Lower lobe of right lung (tissue), 2 donors: ENCODE measurements at regions not wholly inside any gene's neighbourhood (a gene's known extent, or its start where the extent isn't known, plus 50 kb on each side); places are given as distances from the start of the nearest gene placed in this dataset.
"Not testable (repeated sequence)": the region's sequence is repeated elsewhere in the genome, so short reads cannot be mapped to it uniquely, and the experiment has no call there.

Experiments used
- ATAC-seq, 2 donors: fragments of 200-7000 bp; cut with Tn5 transposase; one replicate each; pipeline ENCODE4 v1.9.1; 2020 to 2022; ENCODE audit warnings: mild to moderate bottlenecking in 2 of 2, moderate library complexity in 2 of 2
- DNase-seq: peaks from one replicate; pipeline ENCODE4 v3.0.0-alpha.2; 2020
- H3K27ac ChIP-seq: fragments of 200-600 bp; one replicate; pipeline ENCODE4 v1.8.0; 2022
- H3K27me3 ChIP-seq: fragments of 200-600 bp; one replicate; pipeline ENCODE4 v1.8.0; 2022; ENCODE audit warnings: low read depth
- H3K36me3 ChIP-seq: fragments of 200-600 bp; one replicate; pipeline ENCODE4 v1.8.0; 2022; ENCODE audit warnings: mild to moderate bottlenecking
- H3K4me1 ChIP-seq: fragments of 200-600 bp; one replicate; pipeline ENCODE4 v1.8.0; 2022
- H3K4me3 ChIP-seq: fragments of 200-600 bp; one replicate; pipeline ENCODE4 v1.8.0; 2022; ENCODE audit warnings: mild to moderate bottlenecking
- H3K9me3 ChIP-seq: fragments of 200-600 bp; one replicate; pipeline ENCODE4 v1.8.0; 2022
- CTCF ChIP-seq: fragments of 200-600 bp; IDR thresholded peaks from one replicate; pipeline ENCODE4 v1.8.0; 2022; ENCODE audit warnings: antibody characterized with exemption, mild to moderate bottlenecking
- intact Hi-C: fragments of 100-400 bp; cut with DNase I; formaldehyde crosslinking; loops from one replicate; pipeline ENCODE4 v1.11.0; 2022
- donor health status: DM: no; HTN: yes; CAD: no; lungs with severe emphysema.

GRCh38 chr10:53487019-53487983 is 714.7 kb upstream of the MBL2 start:
- H3K9me3 ChIP-seq: peaks cover 10% of the 10 kb centered on the region
- TF ChIP-seq CTCF: no peak
- no peaks in the 10 kb centered on the region for H3K36me3 ChIP-seq
- no peak for ATAC-seq
- no peak overlapping the region for H3K4me3 ChIP-seq
- DNase-seq: no peak
- no peak overlapping the region for H3K27ac ChIP-seq
- no peaks in the 10 kb centered on the region for H3K4me1 ChIP-seq
- intact Hi-C loops: no loop called here
- H3K27me3 ChIP-seq: no peaks in the 10 kb centered on the region

- intact Hi-C loops, H3K36me3 ChIP-seq: not testable (repeated sequence)
Observed at GRCh38 chr10:53485422-53485821, 712.8 kb upstream of the MBL2 start.

GRCh38 chr10:53479365-53479764 is 706.8 kb upstream of the MBL2 start:
- DNase-seq (no peak), ATAC-seq (no peak)
- H3K4me1 ChIP-seq: no peaks in the 10 kb centered on the region
- no peaks in the 10 kb centered on the region for H3K27me3 ChIP-seq
- H3K36me3 ChIP-seq: no peaks in the 10 kb centered on the region
- no peak overlapping the region for H3K27ac ChIP-seq
- intact Hi-C loops: no loop called here
- H3K9me3 ChIP-seq: no peaks in the 10 kb centered on the region
- no peak overlapping the region for H3K4me3 ChIP-seq
- TF ChIP-seq CTCF: no peak

More at GRCh38 chr10:53485422-53485821, 712.8 kb upstream of the MBL2 start:
- not testable (repeated sequence) for H3K4me3 ChIP-seq, ATAC-seq, DNase-seq, H3K4me1 ChIP-seq, H3K9me3 ChIP-seq, H3K27ac ChIP-seq, H3K27me3 ChIP-seq

- Histone ChIP-seq H3K27ac (no peak overlapping the region), H3K27me3 (no peaks in the 10 kb centered on the region), H3K4me1 (no peaks in the 10 kb centered on the region), H3K4me3 (no peak overlapping the region), H3K36me3 (no peaks in the 10 kb centered on the region), H3K9me3 (no peaks in the 10 kb centered on the region)
- intact Hi-C loops: no loop called here
- no peak for TF ChIP-seq CTCF
- no peak for ATAC-seq
- no peak for DNase-seq
Observed at GRCh38 chr10:53477313-53477675, 704.7 kb upstream of the MBL2 start.

- no peak overlapping the region for H3K27ac ChIP-seq
- intact Hi-C loops: no loop called here
- no peak for DNase-seq
- no peaks in the 10 kb centered on the region for H3K27me3 ChIP-seq
- no peaks in the 10 kb centered on the region for H3K4me1 ChIP-seq
- no peak for ATAC-seq
- no peaks in the 10 kb centered on the region for H3K9me3 ChIP-seq
- H3K4me3 ChIP-seq: no peak overlapping the region
- no peak for TF ChIP-seq CTCF
- H3K36me3 ChIP-seq: no peaks in the 10 kb centered on the region
Observed at GRCh38 chr10:53476650-53477312, 704.2 kb upstream of the MBL2 start.

GRCh38 chr10:53469383-53469782 is 696.8 kb upstream of the MBL2 start:
- Histone ChIP-seq H3K27ac (no peak overlapping the region), H3K4me1 (no peaks in the 10 kb centered on the region), H3K27me3 (no peaks in the 10 kb centered on the region), H3K9me3 (no peaks in the 10 kb centered on the region), H3K36me3 (no peaks in the 10 kb centered on the region), H3K4me3 (no peak overlapping the region)
- ATAC-seq (no peak), DNase-seq (no peak)
- TF ChIP-seq CTCF: no peak
- intact Hi-C loops: no loop called here
